Peyer's patch (tissue), 4 donors: ENCODE measurements at regions not wholly inside any gene's neighbourhood (a gene's known extent, or its start where the extent isn't known, plus 50 kb on each side); places are given as distances from the start of the nearest gene placed in this dataset.

Experiments
- DNase-seq, 3 donors: peaks; one replicate each; pipeline ENCODE4 v3.0.0-alpha.2; 2017 to 2019
- H3K27ac ChIP-seq, 4 donors: fragments of 200-600 bp; sonication (generic); one replicate each; pipeline ENCODE4 v1.5.1; 2016 to 2019
- H3K27me3 ChIP-seq, 2 donors: fragments of 200-600 bp; sonication (generic); one replicate each; pipeline ENCODE4 v1.5.1; 2019
- H3K36me3 ChIP-seq, 3 donors: fragments of 200-600 bp; sonication (generic); one replicate each; pipeline ENCODE4 v1.5.1; 2016 to 2019
- H3K4me1 ChIP-seq, 4 donors: fragments of 200-600 bp; sonication (generic); one replicate each; pipeline ENCODE4 v1.5.1; 2016 to 2019
- H3K4me3 ChIP-seq, 4 donors: fragments of 200-600 bp; sonication (generic); 1 replicate in 3 of 4; 2 replicates in 1 of 4; pipeline ENCODE4 v1.5.1; 2016 to 2019; ENCODE audit warnings: mild to moderate bottlenecking in 1 of 4
- H3K9me3 ChIP-seq, 4 donors: fragments of 200-600 bp; sonication (generic); one replicate each; pipeline ENCODE4 v1.5.1; 2016 to 2019; ENCODE audit warnings: mild to moderate bottlenecking in 1 of 4
- POLR2A ChIP-seq, 2 donors: fragments of 450-650 bp; IDR thresholded peaks; one replicate each; pipeline ENCODE4 v1.5.1; 2017; ENCODE audit warnings: antibody characterized with exemption in 2 of 2, mild to moderate bottlenecking in 2 of 2, moderate library complexity in 2 of 2
- TF ChIP-seq, protein P1 (sequence below), 6 experiments: fragments of 450-650 bp in 4 of 6; fragments of 200-600 bp in 2 of 6; sonication (generic) in 1 of 6; IDR thresholded peaks; one replicate each; pipeline ENCODE4 v1.5.1; 2017 to 2019; ENCODE audit warnings: antibody characterized with exemption in 6 of 6, mild to moderate bottlenecking in 3 of 6, moderate library complexity in 1 of 6

DNA sequence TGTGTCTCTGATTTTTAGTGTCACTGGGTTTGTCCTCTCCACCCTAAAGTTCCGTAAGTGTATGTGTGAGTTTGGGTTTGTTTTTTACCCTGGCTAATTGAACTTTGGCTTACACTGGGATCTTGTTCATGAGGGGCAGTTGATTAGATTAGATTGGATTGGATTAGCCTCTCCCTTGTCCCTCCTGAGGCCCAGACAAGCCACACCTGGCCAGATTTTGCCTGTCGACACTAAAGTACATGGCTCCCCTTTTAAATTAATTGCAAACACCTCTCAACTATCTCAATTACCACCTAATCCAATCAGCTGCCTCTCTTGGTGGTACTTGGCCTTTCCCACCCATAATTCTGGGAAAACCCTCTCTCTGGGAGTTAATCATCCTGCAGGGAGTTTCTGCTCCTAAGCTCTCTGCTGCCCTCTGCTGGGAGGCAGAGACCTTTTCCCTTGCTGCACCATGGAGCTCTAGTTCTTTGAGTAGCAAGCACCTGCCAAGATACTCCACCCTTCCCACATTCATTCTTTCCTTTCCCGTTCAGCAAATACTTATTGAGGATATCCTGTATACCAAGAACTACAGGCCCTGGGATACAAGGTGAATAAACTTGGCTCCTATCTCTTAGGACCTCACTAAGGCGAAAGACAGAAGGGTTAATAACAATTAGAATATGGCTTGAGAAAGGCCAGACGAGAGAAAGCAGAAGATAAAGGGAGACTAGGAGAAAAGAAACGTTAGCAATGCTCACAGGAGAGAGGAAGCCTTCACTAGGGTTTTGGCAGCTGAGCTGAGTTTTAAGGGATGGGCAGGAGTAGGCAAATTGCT, 60.0 kb upstream of the MPHOSPH6 start:
- Histone ChIP-seq H3K27me3 (no peaks in the 10 kb centered on the region), H3K36me3 (no peaks in the 10 kb centered on the region), H3K4me3 (no peak overlapping the region), H3K4me1 (no peaks in the 10 kb centered on the region), H3K9me3 (no peaks in the 10 kb centered on the region), H3K27ac (no peak overlapping the region)
- peak; percentile 42 to 89 (median 73) for DNase-seq
- TF ChIP-seq, protein P1, sequence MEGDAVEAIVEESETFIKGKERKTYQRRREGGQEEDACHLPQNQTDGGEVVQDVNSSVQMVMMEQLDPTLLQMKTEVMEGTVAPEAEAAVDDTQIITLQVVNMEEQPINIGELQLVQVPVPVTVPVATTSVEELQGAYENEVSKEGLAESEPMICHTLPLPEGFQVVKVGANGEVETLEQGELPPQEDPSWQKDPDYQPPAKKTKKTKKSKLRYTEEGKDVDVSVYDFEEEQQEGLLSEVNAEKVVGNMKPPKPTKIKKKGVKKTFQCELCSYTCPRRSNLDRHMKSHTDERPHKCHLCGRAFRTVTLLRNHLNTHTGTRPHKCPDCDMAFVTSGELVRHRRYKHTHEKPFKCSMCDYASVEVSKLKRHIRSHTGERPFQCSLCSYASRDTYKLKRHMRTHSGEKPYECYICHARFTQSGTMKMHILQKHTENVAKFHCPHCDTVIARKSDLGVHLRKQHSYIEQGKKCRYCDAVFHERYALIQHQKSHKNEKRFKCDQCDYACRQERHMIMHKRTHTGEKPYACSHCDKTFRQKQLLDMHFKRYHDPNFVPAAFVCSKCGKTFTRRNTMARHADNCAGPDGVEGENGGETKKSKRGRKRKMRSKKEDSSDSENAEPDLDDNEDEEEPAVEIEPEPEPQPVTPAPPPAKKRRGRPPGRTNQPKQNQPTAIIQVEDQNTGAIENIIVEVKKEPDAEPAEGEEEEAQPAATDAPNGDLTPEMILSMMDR (IDR thresholded peaks at IDR 0.05), result peak; percentile 18 to 88 (median 84)
- TF ChIP-seq POLR2A (IDR thresholded peaks at IDR 0.05), result no peak

DNA sequence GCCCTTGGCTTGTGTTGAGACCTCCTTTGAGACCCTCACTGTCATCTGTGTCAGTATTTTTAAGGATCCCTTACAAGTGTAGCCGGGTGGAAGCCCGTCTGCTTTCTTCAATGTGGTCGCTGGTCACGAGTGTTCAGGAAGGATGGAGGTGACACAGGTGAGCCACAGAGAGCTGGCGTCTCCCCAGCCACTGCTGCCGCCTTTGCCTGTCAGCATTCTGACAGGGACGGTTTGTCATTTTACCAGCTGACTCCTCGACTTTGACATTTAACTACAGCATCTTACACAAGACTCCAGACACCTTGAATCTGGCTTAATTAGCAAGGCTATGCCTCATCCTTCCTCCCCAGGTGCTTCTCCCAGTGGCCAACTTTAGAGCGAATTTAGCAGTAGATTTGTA, 56.3 kb upstream of the MPHOSPH6 start:
- Histone ChIP-seq H3K4me1 (no peaks in the 10 kb centered on the region), H3K4me3 (no peak overlapping the region), H3K27ac (no peak overlapping the region), H3K36me3 (no peaks in the 10 kb centered on the region), H3K27me3 (no peaks in the 10 kb centered on the region), H3K9me3 (no peaks in the 10 kb centered on the region)
- no peak for TF ChIP-seq POLR2A (IDR thresholded peaks at IDR 0.05)
- TF ChIP-seq, protein P1 (IDR thresholded peaks at IDR 0.05), result no peak
- no peak for DNase-seq

DNA sequence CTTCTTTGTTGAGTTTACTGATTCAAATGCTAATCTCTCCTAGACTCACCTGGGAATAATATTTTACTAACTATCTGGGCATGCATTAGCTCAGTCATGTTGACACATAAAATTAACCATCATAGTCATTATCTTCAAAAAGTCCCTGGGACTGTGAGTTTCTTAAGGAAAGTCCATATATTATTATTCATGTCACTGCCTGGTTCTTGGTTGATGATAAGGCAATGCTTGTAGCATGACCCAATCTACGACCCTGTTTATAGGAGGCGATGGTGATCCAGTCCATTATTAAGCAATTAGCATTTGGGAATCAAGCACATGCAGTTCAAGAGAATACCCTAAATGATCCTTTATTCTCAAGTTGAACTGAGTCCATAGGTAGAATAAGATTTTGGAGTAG, 54.8 kb upstream of the MPHOSPH6 start:
- H3K27ac ChIP-seq, result no peak overlapping the region
- no peak for TF ChIP-seq POLR2A (IDR thresholded peaks at IDR 0.05)
- TF ChIP-seq, protein P1 (IDR thresholded peaks at IDR 0.05), result no peak
- no peak for DNase-seq
- no peaks in the 10 kb centered on the region for H3K9me3 ChIP-seq
- no peaks in the 10 kb centered on the region for H3K36me3 ChIP-seq
- H3K27me3 ChIP-seq, result no peaks in the 10 kb centered on the region
- H3K4me3 ChIP-seq, result no peak overlapping the region
- no peaks in the 10 kb centered on the region for H3K4me1 ChIP-seq

DNA sequence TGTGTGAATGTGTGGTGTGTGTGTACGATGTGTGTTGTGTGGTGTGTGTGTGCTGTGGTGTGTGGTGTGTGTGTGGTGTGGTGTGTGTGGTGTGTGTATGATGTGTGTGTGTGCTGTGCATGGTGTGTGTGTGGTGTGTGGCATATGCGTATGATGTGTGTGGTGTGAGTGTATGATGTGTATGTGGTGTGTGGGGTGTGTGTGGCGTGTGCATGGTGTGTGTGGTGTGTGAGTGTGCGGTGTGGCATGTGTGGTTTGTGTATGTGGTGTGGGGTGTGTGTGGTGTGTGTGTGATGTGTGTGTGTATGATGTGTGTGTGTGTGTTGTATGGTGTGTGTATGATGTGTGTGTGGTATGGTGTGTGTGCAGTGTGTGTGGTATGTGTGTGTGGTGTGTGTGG, 50.5 kb upstream of the MPHOSPH6 start:
- no peak for DNase-seq
- Histone ChIP-seq H3K4me1 (no peaks in the 10 kb centered on the region), H3K27ac (no peak overlapping the region), H3K9me3 (no peaks in the 10 kb centered on the region), H3K27me3 (no peaks in the 10 kb centered on the region), H3K36me3 (no peaks in the 10 kb centered on the region), H3K4me3 (no peak overlapping the region)
- TF ChIP-seq, protein P1 (IDR thresholded peaks at IDR 0.05), result no peak
- no peak for TF ChIP-seq POLR2A (IDR thresholded peaks at IDR 0.05)
